Pancreas (tissue), 10 donors: ENCODE measurements at regions not wholly inside any gene's neighbourhood (a gene's known extent, or its start where the extent isn't known, plus 50 kb on each side); places are given as distances from the start of the nearest gene placed in this dataset.

Source experiments
- ATAC-seq, 4 donors: fragments of 200-7000 bp; cut with Tn5 transposase; one replicate each; pipeline versions ENCODE4 v1.8.0 to v1.9.1; 2020; ENCODE audit warnings: mild to moderate bottlenecking in 4 of 4, moderate library complexity in 4 of 4
- DNase-seq, 6 donors: peaks; one replicate each; pipeline ENCODE4 v3.0.0-alpha.2; 2020
- FAIRE-seq: peaks from 2 replicates; lab custom pipeline; 2012; peaks lifted over from hg19 to GRCh38; lab: Jason Lieb, UNC
- H3K27ac ChIP-seq, 4 donors: fragments of 200-600 bp; sonication (generic); 1 replicate in 3 of 4; 2 replicates in 1 of 4; pipeline versions ENCODE4 v1.5.0 to v1.8.0; 2020
- H3K27me3 ChIP-seq, 4 donors: fragments of 200-600 bp; one replicate each; pipeline ENCODE4 v1.8.0; 2021
- H3K36me3 ChIP-seq, 3 donors: fragments of 200-600 bp; sonication (generic) in 1 of 3; one replicate each; pipeline versions ENCODE4 v1.5.0 to v1.8.0; 2020 to 2021
- H3K4me1 ChIP-seq, 3 donors: fragments of 200-600 bp; one replicate each; pipeline ENCODE4 v1.8.0; 2021
- H3K4me3 ChIP-seq, 4 donors: fragments of 200-600 bp; sonication (generic) in 2 of 4; one replicate each; pipeline versions ENCODE4 v1.5.0 to v1.8.0; 2020 to 2021
- H3K9me3 ChIP-seq, 4 donors: fragments of 200-600 bp; one replicate each; pipeline ENCODE4 v1.8.0; 2021
- CTCF ChIP-seq, 4 donors: fragments of 200-600 bp; sonication (generic) in 3 of 4; IDR thresholded peaks; one replicate each; pipeline versions ENCODE4 v1.5.0 to v1.8.0; 2021; ENCODE audit warnings: antibody characterized with exemption in 4 of 4
- WGBS, 2 donors: extraction: QIAGEN DNeasy Blood & Tissue Kit; methylation state at CpG; one replicate each; pipeline ENCODE4 v1.1.7; 2013; 5-methylcytosine and 5-hydroxymethylcytosine counted together
- intact Hi-C, 3 donors: fragments of 100-400 bp; cut with DNase I; formaldehyde crosslinking; loops; one replicate each; pipeline versions ENCODE4 v1.11.1 to v1.14.2; 2022
- donor health status: healthy with polysubstance abuse.
- donor health status: DM: no; HTN: no; CAD: no; lungs with moderate emphysema.
- donor health status: DM: no; HTN: no; CAD: no.
- donor health status: control.
- donor health status: control.
- donor health status: Bipolar disorder and iron deficiency.
- donor health status: DM: yes; HTN: yes; CAD: no.
- donor health status: DM: no; HTN: no; CAD: no.
- donor health status: DM: no; HTN: no; CAD: no.
- donor health status: DM: yes; HTN: yes; CAD: no.

- DNase-seq (no peak), FAIRE-seq (no peak), ATAC-seq (no peak)
- Histone ChIP-seq H3K4me3 (no peak overlapping the region), H3K9me3 (no peaks in the 10 kb centered on the region), H3K27me3 (no peaks in the 10 kb centered on the region), H3K4me1 (peaks cover 0 to 9% (median 8%) of the 10 kb centered on the region in 3 donors), H3K36me3 (no peaks in the 10 kb centered on the region), H3K27ac (no peak overlapping the region)
- intact Hi-C loops: loop anchor here in 1 of 3 donors (10.0 kb wide), 1 partner anchor 207 kb away; no protein-coding TSS in a partner anchor
- TF ChIP-seq CTCF (IDR thresholded peaks at IDR 0.05): no peak
- 43 to 46% methylated on average over 5 of the region's 5 CpGs for WGBS, 2 donors
Measured at GRCh38 chr3:18761530-18761929, 336.4 kb upstream of the SATB1 start.

- peak overlapping the region in 2 of 4 donors; percentile 16 to 45 for H3K27ac ChIP-seq
- peak; percentile 97 to 100 (median 99) for ATAC-seq
- no peaks in the 10 kb centered on the region for H3K36me3 ChIP-seq
- WGBS, 2 donors: 24 to 27% methylated on average over 4 of the region's 4 CpGs
- FAIRE-seq: peak; percentile 96
- H3K9me3 ChIP-seq: no peaks in the 10 kb centered on the region
- peaks cover 0 to 9% (median 8%) of the 10 kb centered on the region in 3 donors for H3K4me1 ChIP-seq
- no peak overlapping the region for H3K4me3 ChIP-seq
- intact Hi-C loops: loop anchor here in 1 of 3 donors (10.0 kb wide), 1 partner anchor 193 kb away; no protein-coding TSS in a partner anchor
- peak; percentile 57 to 73 (median 68) for TF ChIP-seq CTCF (IDR thresholded peaks at IDR 0.05)
- no peaks in the 10 kb centered on the region for H3K27me3 ChIP-seq
- peak in 3 of 6 donors; percentile 37 to 54 (median 52) for DNase-seq
Measured at GRCh38 chr3:18758047-18758704, 333.0 kb upstream of the SATB1 start.

- Histone ChIP-seq H3K4me3 (no peak overlapping the region), H3K9me3 (no peaks in the 10 kb centered on the region), H3K36me3 (no peaks in the 10 kb centered on the region), H3K27ac (peak overlapping the region in 2 of 4 donors; percentile 16 to 45), H3K4me1 (peaks cover 0 to 9% (median 8%) of the 10 kb centered on the region in 3 donors), H3K27me3 (no peaks in the 10 kb centered on the region)
- TF ChIP-seq CTCF (IDR thresholded peaks at IDR 0.05): no peak
- 53 to 63% methylated on average over 3 of the region's 3 CpGs for WGBS, 2 donors
- ATAC-seq (peak in 1 of 4 donors; percentile 8), DNase-seq (no peak), FAIRE-seq (no peak)
- intact Hi-C loops: loop anchor here in 1 of 3 donors (10.0 kb wide), 1 partner anchor 193 kb away; no protein-coding TSS in a partner anchor
Measured at GRCh38 chr3:18757476-18757875, 332.3 kb upstream of the SATB1 start.

GRCh38 chr3:18752273-18752934 is 327.3 kb upstream of the SATB1 start:
- Histone ChIP-seq H3K27ac (no peak overlapping the region), H3K9me3 (no peaks in the 10 kb centered on the region), H3K4me3 (no peak overlapping the region), H3K4me1 (peaks cover 0 to 4% (median 1%) of the 10 kb centered on the region in 3 donors), H3K36me3 (no peaks in the 10 kb centered on the region), H3K27me3 (no peaks in the 10 kb centered on the region)
- WGBS, 2 donors: 88 to 95% methylated on average over 4 of the region's 4 CpGs
- no peak for FAIRE-seq
- no peak for DNase-seq
- no peak for ATAC-seq
- TF ChIP-seq CTCF (IDR thresholded peaks at IDR 0.05): no peak
- intact Hi-C loops: loop anchor here in 1 of 3 donors (10.0 kb wide), 1 partner anchor 188 kb away; no protein-coding TSS in a partner anchor
